Suppressor macrophage treated with lipopolysaccharide for 1 hour (primary cell): ENCODE measurements at regions not wholly inside any gene's neighbourhood (a gene's known extent, or its start where the extent isn't known, plus 50 kb on each side); places are given as distances from the start of the nearest gene placed in this dataset.

Experiments
- DNase-seq, 3 donors: peaks; one replicate each; pipeline ENCODE4 v3.0.0-alpha.2; 2020 to 2022

GRCh38 chr1:14511796-14512585, 86.5 kb upstream of the KAZN start:
- DNase-seq: no peak

GRCh38 chr1:14513111-14513510, 85.4 kb upstream of the KAZN start:
- no peak for DNase-seq

GRCh38 chr1:14514739-14515138, 83.7 kb upstream of the KAZN start:
- DNase-seq: no peak

GRCh38 chr1:14516974-14517840, 81.3 kb upstream of the KAZN start:
- peak; percentile 36 to 65 (median 44) for DNase-seq

GRCh38 chr1:14517841-14518180, 80.7 kb upstream of the KAZN start:
- no peak for DNase-seq

- no peak for DNase-seq
Measured at GRCh38 chr1:14519976-14520375, 78.5 kb upstream of the KAZN start.

GRCh38 chr1:14520514-14521163, 77.8 kb upstream of the KAZN start:
- DNase-seq: no peak

- no peak for DNase-seq
Measured at GRCh38 chr1:14521622-14522021, 76.9 kb upstream of the KAZN start.

GRCh38 chr1:14522077-14522925, 76.2 kb upstream of the KAZN start:
- DNase-seq: no peak

- DNase-seq: no peak
Measured at GRCh38 chr1:14522926-14523241, 75.6 kb upstream of the KAZN start.

GRCh38 chr1:14524826-14525636, 73.5 kb upstream of the KAZN start:
- DNase-seq: no peak

- DNase-seq: no peak
Measured at GRCh38 chr1:14529475-14529874, 69.0 kb upstream of the KAZN start.

GRCh38 chr1:14531519-14531918, 67.0 kb upstream of the KAZN start:
- no peak for DNase-seq

GRCh38 chr1:14535619-14536355, 62.7 kb upstream of the KAZN start:
- no peak for DNase-seq

GRCh38 chr1:14538335-14538734, 60.1 kb upstream of the KAZN start:
- DNase-seq: no peak

GRCh38 chr1:14539309-14539708, 59.2 kb upstream of the KAZN start:
- DNase-seq: no peak

GRCh38 chr1:14539953-14540563, 58.4 kb upstream of the KAZN start:
- no peak for DNase-seq

GRCh38 chr1:14541348-14541747, 57.1 kb upstream of the KAZN start:
- DNase-seq: no peak

GRCh38 chr1:14543191-14543840, 55.2 kb upstream of the KAZN start:
- DNase-seq: peak; percentile 60 to 78 (median 75)

GRCh38 chr1:14544319-14544718, 54.2 kb upstream of the KAZN start:
- DNase-seq: no peak
